GM21360 (cell line): ENCODE measurements at regions not wholly inside any gene's neighbourhood (a gene's known extent, or its start where the extent isn't known, plus 50 kb on each side); places are given as distances from the start of the nearest gene placed in this dataset.
A peak's percentile ranks its signal among the peaks of the same experiment; 100 is the strongest.

Source experiments
- ATAC-seq: cut with Tn5 transposase; IDR thresholded peaks from one replicate; pipeline ENCODE4 v1.9.1; 2021; ENCODE audit warnings: mild to moderate bottlenecking, moderate library complexity; ENCODE audit not compliant: unreplicated experiment

- ATAC-seq: peak; percentile 57
Observed at GRCh38 chr3:5426094-5426883, 238.8 kb downstream of the EDEM1 start.

DNA sequence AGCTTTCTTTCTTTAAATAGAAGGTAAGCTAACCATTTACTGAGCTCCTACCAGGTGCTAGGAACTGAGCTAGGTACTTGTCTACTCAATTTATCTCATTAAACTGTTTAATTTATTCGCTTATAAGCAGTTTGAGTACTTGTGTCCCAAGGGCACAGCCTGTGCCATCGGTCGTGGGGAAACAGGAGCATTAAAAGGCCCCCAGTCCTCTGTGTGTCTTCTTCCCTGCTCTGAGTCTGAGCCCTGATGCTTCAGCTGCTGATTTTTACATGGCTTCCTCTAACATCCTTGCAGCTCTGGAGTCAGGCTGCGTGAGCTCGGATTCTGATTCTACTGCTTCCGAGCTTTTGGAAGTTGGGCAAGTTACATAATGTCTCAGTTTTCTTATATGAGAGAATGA, 239.5 kb downstream of the EDEM1 start:
- ATAC-seq: no peak

GRCh38 chr3:5427938-5428337, 240.4 kb downstream of the EDEM1 start:
- ATAC-seq: no peak

GRCh38 chr3:5428607-5429516, 241.4 kb downstream of the EDEM1 start:
- peak; percentile 86 for ATAC-seq

DNA sequence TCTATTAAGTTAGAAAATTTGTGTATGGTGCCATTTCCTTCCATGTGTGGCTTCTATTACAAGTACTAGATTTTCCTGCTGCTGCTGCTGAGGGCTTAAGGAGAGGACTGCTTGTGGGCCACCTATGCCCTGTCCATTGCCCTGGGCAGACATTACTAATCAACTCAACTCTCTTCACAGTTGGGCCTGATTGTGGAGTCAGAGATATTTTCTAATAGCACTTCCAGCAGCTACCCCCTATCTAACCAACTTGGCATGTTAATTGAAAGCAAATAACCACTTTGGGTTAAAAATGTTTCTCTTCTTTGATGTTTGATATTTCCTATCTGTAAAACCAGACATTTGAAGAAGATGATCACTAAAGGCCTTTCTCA, 242.0 kb downstream of the EDEM1 start:
- no peak for ATAC-seq

GRCh38 chr3:5430701-5431100, 243.2 kb downstream of the EDEM1 start:
- ATAC-seq: no peak

- no peak for ATAC-seq
Observed at GRCh38 chr3:5431146-5431545, 243.6 kb downstream of the EDEM1 start.

GRCh38 chr3:5431811-5432378, 244.4 kb downstream of the EDEM1 start:
- no peak for ATAC-seq

- no peak for ATAC-seq
Observed at GRCh38 chr3:5437296-5437782, 249.8 kb downstream of the EDEM1 start.

DNA sequence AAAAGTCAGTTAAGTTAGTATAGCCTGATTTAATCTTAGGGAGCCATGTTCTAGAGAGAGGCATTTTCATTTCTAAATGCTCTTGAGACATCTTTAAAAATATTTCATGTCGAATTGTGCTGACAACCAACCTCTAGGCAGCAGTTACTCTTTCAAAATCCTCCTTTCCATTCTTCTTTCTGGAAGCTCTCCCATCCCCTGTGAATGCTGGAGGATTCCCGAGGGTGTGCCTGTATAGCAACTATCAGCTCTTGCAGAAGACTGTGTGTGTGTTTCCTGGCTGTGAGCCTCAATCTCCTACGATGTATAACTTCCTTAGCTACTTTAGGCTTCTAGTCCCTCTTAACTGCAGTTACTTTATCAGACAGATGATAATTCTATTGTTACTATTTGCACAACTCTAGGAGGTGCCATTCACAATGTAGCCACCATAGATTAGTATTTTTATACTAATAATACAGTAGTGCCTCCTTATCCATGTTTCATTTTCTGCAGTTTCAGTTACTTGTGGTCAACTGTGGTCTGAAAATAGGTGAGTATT, 250.3 kb downstream of the EDEM1 start:
- ATAC-seq: no peak

GRCh38 chr3:5441401-5441800, 253.9 kb downstream of the EDEM1 start:
- no peak for ATAC-seq

- ATAC-seq: no peak
Observed at GRCh38 chr3:5442106-5442785, 254.7 kb downstream of the EDEM1 start.

DNA sequence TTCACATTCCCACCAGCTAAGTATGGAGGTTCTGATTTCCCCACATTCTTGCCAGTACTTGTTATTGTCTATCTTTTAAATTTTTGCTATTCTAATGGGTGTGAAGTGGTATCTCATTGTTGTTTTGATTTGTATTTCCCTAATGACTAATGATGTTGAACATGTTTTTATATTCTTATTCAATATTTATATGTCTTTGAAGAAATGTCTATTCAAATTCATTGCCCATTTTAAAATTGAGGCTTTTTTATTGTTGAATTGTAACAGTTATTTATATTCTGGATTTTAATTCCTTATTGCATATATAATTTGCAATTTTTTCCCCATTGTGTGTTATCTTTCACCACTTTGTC, 255.3 kb downstream of the EDEM1 start:
- no peak for ATAC-seq

DNA sequence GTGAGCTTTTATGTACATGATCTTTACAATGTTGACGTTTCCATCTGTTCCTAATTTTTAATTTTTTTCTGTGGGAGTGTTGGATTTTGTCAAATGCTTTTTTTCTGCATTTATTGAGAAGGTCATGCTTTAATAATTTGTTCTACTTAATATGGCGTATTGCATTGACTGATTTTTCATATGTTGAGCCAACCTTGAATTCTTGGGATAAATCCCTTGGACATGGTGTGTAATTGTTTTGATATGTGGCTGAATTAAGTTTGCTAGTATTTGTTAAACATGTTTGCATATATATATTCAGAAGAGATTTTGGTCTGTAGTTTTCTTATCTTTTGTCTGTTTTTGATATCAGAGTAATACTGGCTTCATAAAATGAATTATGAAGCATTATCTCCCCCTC, 256.7 kb downstream of the EDEM1 start:
- no peak for ATAC-seq

DNA sequence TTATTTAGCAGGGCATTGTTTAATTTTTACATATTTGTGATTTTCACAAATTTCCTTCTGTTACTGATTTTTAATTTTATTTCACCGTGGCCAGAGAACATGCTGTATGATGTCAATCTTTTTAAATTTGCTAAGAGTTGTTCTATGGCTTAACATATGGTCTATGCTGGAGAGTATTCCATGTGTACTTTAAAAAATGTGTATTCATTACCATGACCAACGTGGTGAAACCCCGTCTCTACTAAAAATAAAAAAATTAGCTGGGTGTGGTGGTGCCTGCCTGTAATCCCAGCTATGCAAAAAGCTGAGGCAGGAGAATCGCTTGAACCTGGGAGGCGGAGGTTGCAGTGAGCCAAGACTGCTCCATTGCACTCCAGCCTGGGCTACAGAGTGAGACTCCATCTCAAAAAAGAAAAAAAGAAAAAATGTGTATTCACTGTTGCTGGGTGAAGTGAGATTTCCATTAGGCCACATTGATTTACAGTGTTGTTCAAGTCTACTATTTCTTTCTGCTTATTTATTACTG, 258.2 kb downstream of the EDEM1 start:
- ATAC-seq: no peak

DNA sequence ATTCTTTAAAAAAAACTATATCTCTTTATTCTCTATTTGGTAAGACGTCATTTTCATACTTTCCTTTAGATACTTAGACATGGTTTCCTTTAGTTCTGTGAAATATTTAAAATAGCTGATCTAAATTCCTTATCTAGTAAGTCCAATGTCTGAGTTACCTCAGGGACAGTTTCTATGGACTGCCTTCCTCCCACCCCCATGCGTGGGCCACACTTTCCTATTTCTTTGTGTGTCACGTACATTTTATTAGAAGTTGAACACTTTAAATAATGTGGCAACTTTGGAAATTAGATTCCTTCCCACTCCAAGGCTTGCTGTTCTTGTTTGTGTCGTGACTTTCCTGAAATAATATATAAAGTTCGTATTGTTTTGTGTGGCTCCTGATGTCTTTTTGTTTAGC, 260.7 kb downstream of the EDEM1 start:
- ATAC-seq: no peak

GRCh38 chr3:5448816-5449215, 261.3 kb downstream of the EDEM1 start:
- ATAC-seq: no peak

- peak; percentile 79 for ATAC-seq
Observed at GRCh38 chr3:5456199-5456598, 268.7 kb downstream of the EDEM1 start.

GRCh38 chr3:5458526-5458925, 271.0 kb downstream of the EDEM1 start:
- no peak for ATAC-seq

DNA sequence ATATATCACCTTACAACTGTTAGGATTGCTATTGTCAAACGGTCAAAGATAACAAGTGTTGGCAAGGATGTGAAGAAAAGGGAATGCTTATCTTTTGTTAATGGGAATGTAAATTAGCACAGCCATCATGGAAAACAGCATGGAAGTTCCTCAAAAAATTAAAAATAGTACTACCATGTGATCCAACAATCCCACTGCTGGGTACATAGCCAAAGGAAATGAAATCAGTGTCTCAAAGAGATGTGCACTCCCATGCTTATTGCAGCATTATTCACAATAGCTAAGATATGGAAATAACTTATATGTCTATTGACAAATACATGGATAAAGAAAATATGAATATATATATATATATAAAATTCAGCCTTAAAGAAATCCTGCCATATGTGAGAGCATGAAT, 274.6 kb downstream of the EDEM1 start:
- ATAC-seq: no peak

- no peak for ATAC-seq
Observed at GRCh38 chr3:5463991-5464390, 276.5 kb downstream of the EDEM1 start.
